ENCODE measurements at regions not wholly inside any gene's neighbourhood (a gene's known extent, or its start where the extent isn't known, plus 50 kb on each side); places are given as distances from the start of the nearest gene placed in this dataset.

- TF ChIP-seq CTCF (IDR thresholded peaks at IDR 0.05; ENCODE audit: low read length) (no peak), EZH2phosphoT487 (IDR thresholded peaks at IDR 0.05; ENCODE audit: low read length) (no peak)
Observed at GRCh38 chr7:104048055-104048454, 58.6 kb upstream of the RELN start.

Measured in MM.1S (cell line).